ENCODE measurements at regions not wholly inside any gene's neighbourhood (a gene's known extent, or its start where the extent isn't known, plus 50 kb on each side); places are given as distances from the start of the nearest gene placed in this dataset.

GRCh38 chr13:82803341-82803740 is 1078.9 kb downstream of the SLITRK1 start:
- Histone ChIP-seq H3K27ac (ENCODE audit: low read length) (no peak overlapping the region), H3K36me3 (ENCODE audit: insufficient read depth, low read length) (no peaks in the 10 kb centered on the region), H3K27me3 (ENCODE audit: insufficient read depth, low read depth, low read length) (no peaks in the 10 kb centered on the region), H3K79me2 (replicated peaks; ENCODE audit: insufficient read depth, low read length) (no peaks in the 10 kb centered on the region), H2AFZ (ENCODE audit: low read depth, low read length) (no peak overlapping the region), H3K9me2 (ENCODE audit: insufficient read depth, low read length) (no peaks in the 10 kb centered on the region), H4K20me1 (ENCODE audit: insufficient read depth) (no peaks in the 10 kb centered on the region), H3K9me3 (ENCODE audit: low read length) (no peaks in the 10 kb centered on the region), H3K4me3 (ENCODE audit: low read length) (no peak overlapping the region), H3K9ac (ENCODE audit: low read length) (no peak overlapping the region), H3F3A (ENCODE audit: insufficient read depth, low read length, poor library complexity, severe bottlenecking) (no peaks in the 10 kb centered on the region), H3K4me2 (ENCODE audit: low read length) (no peak overlapping the region)
- TF ChIP-seq SMC3 (conservative IDR thresholded peaks at IDR 0.05; ENCODE audit: poor library complexity) (no peak), CTCF (IDR thresholded peaks at IDR 0.05; ENCODE audit: poor library complexity, severe bottlenecking) (no peak)

GRCh38 chr13:82802528-82802927 is 1079.7 kb downstream of the SLITRK1 start:
- TF ChIP-seq POLR2AphosphoS5 (IDR thresholded peaks at IDR 0.05) (no peak), SMC3 (conservative IDR thresholded peaks at IDR 0.05; ENCODE audit: poor library complexity) (no peak), MXI1 (conservative IDR thresholded peaks at IDR 0.05; ENCODE audit: poor library complexity, severe bottlenecking) (no peak), CTCF (IDR thresholded peaks at IDR 0.05; ENCODE audit: poor library complexity, severe bottlenecking) (no peak), EZH2 (IDR thresholded peaks at IDR 0.05; ENCODE audit: borderline replicate concordance, insufficient read depth, low read length, poor library complexity, severe bottlenecking) (no peak), REST (IDR thresholded peaks at IDR 0.05; ENCODE audit: borderline replicate concordance) (no peak), TAF1 (IDR thresholded peaks at IDR 0.05; ENCODE audit: low read depth) (no peak), RAD21 (conservative IDR thresholded peaks at IDR 0.05) (no peak), EP300 (conservative IDR thresholded peaks at IDR 0.05; ENCODE audit: poor library complexity, severe bottlenecking) (no peak)
- Histone ChIP-seq H3K4me2 (ENCODE audit: low read length) (no peak overlapping the region), H4K20me1 (ENCODE audit: insufficient read depth) (no peaks in the 10 kb centered on the region), H3K79me2 (replicated peaks; ENCODE audit: insufficient read depth, low read length) (no peaks in the 10 kb centered on the region), H2AFZ (ENCODE audit: low read depth, low read length) (no peak overlapping the region), H3K9ac (ENCODE audit: low read length) (no peak overlapping the region), H3K9me3 (ENCODE audit: low read length) (no peaks in the 10 kb centered on the region), H3K9me2 (ENCODE audit: insufficient read depth, low read length) (no peaks in the 10 kb centered on the region), H3K27ac (ENCODE audit: low read length) (no peak overlapping the region), H3K36me3 (ENCODE audit: insufficient read depth, low read length) (no peaks in the 10 kb centered on the region), H3K27me3 (ENCODE audit: insufficient read depth, low read depth, low read length) (no peaks in the 10 kb centered on the region), H3F3A (ENCODE audit: insufficient read depth, low read length, poor library complexity, severe bottlenecking) (no peaks in the 10 kb centered on the region), H3K4me3 (ENCODE audit: low read length) (no peak overlapping the region)
